Prostate gland (tissue), 2 donors: ENCODE measurements at regions not wholly inside any gene's neighbourhood (a gene's known extent, or its start where the extent isn't known, plus 50 kb on each side); places are given as distances from the start of the nearest gene placed in this dataset.

Source experiments
- DNase-seq: peaks from one replicate; pipeline ENCODE4 v3.0.0-alpha.2; 2019; ENCODE audit warnings: low spot score
- H3K27ac ChIP-seq, 2 donors: fragments of 200-600 bp; sonication (generic); 2 replicates each; pipeline ENCODE4 v1.5.1; 2017 to 2019
- H3K27me3 ChIP-seq: fragments of 200-600 bp; sonication (generic); replicated peaks from 2 replicates; pipeline ENCODE4 v1.5.1; 2019; ENCODE audit not compliant: insufficient read depth
- H3K36me3 ChIP-seq, 2 donors: fragments of 200-600 bp; sonication (generic); 1 replicate in 1 of 2; 2 replicates in 1 of 2; pipeline versions ENCODE4 v1.5.1 to v1.8.1; 2017 to 2019
- H3K4me1 ChIP-seq: fragments of 200-600 bp; sonication (generic); replicated peaks from 2 replicates; pipeline ENCODE4 v1.5.1; 2019
- H3K4me3 ChIP-seq, 2 donors: fragments of 200-600 bp; sonication (generic); 2 replicates each; pipeline ENCODE4 v1.5.1; 2017 to 2019
- H3K9me3 ChIP-seq: fragments of 200-600 bp; sonication (generic); 2 replicates; pipeline ENCODE4 v1.5.1; 2017
- CTCF ChIP-seq, 4 experiments: fragments of 200-600 bp in 2 of 4; fragments of 450-650 bp in 2 of 4; sonication (generic) in 2 of 4; IDR thresholded peaks; 1 replicate in 3 of 4; 2 replicates in 1 of 4; pipeline ENCODE4 v1.5.1; 2016 to 2019; ENCODE audit warnings: antibody characterized with exemption in 4 of 4, mild to moderate bottlenecking in 2 of 4, moderate library complexity in 2 of 4
- POLR2A ChIP-seq: fragments of 450-650 bp; IDR thresholded peaks from one replicate; pipeline ENCODE4 v1.6.1; 2016; ENCODE audit warnings: antibody characterized with exemption, mild to moderate bottlenecking
- POLR2AphosphoS5 ChIP-seq: sonication (generic); formaldehyde crosslinking; IDR thresholded peaks from one replicate; pipeline ENCODE4 v1.6.1; 2017; ENCODE audit warnings: antibody characterized with exemption
- WGBS: methylation state at CpG from one replicate; pipeline ENCODE4 v1.1.5; 2018; 5-methylcytosine and 5-hydroxymethylcytosine counted together
- intact Hi-C: fragments of 100-400 bp; cut with DNase I; formaldehyde crosslinking; loops from one replicate; pipeline ENCODE4 v1.14.2; 2022

GRCh38 chr4:28092610-28093009 is 1232.0 kb downstream of the STIM2 start:
- intact Hi-C loops: no loop called here
- H3K27me3 ChIP-seq: no peaks in the 10 kb centered on the region
- H3K9me3 ChIP-seq: no peaks in the 10 kb centered on the region
- 34% methylated on average over 1 of the region's 1 CpG for WGBS
- no peaks in the 10 kb centered on the region for H3K36me3 ChIP-seq
- no peak for TF ChIP-seq POLR2A
- no peak for TF ChIP-seq POLR2AphosphoS5
- no peak overlapping the region for H3K4me3 ChIP-seq
- no peak for DNase-seq
- no peak overlapping the region for H3K27ac ChIP-seq
- H3K4me1 ChIP-seq: no peaks in the 10 kb centered on the region

- WGBS: 49% methylated on average over 3 of the region's 3 CpGs
- no peak for DNase-seq
- intact Hi-C loops: no loop called here
- H3K36me3 ChIP-seq: no peaks in the 10 kb centered on the region
- no peak overlapping the region for H3K27ac ChIP-seq
- no peaks in the 10 kb centered on the region for H3K27me3 ChIP-seq
- no peak overlapping the region for H3K4me3 ChIP-seq
- no peaks in the 10 kb centered on the region for H3K4me1 ChIP-seq
- H3K9me3 ChIP-seq: no peaks in the 10 kb centered on the region
- TF ChIP-seq CTCF (IDR thresholded peaks at IDR 0.05) (no peak), POLR2A (no peak), POLR2AphosphoS5 (no peak)
Measured at GRCh38 chr4:28093071-28093470, 1232.4 kb downstream of the STIM2 start.

GRCh38 chr4:28101583-28101982 is 1240.9 kb downstream of the STIM2 start:
- 71% methylated on average over 2 of the region's 2 CpGs for WGBS

GRCh38 chr4:28105271-28105859 is 1244.7 kb downstream of the STIM2 start:
- H3K27ac ChIP-seq: no peak overlapping the region
- TF ChIP-seq POLR2A: no peak
- no peak for TF ChIP-seq POLR2AphosphoS5
- TF ChIP-seq CTCF (IDR thresholded peaks at IDR 0.05): no peak
- H3K36me3 ChIP-seq: no peaks in the 10 kb centered on the region
- DNase-seq: no peak
- WGBS: 75% methylated on average over 2 of the region's 2 CpGs
- H3K4me3 ChIP-seq: no peak overlapping the region
- no peaks in the 10 kb centered on the region for H3K4me1 ChIP-seq
- H3K27me3 ChIP-seq: no peaks in the 10 kb centered on the region
- intact Hi-C loops: no loop called here
- H3K9me3 ChIP-seq: no peaks in the 10 kb centered on the region

More at GRCh38 chr4:28101583-28101982, 1240.9 kb downstream of the STIM2 start:
- Histone ChIP-seq H3K4me1 (no peaks in the 10 kb centered on the region), H3K4me3 (no peak overlapping the region), H3K36me3 (no peaks in the 10 kb centered on the region), H3K27me3 (no peaks in the 10 kb centered on the region), H3K9me3 (no peaks in the 10 kb centered on the region), H3K27ac (no peak overlapping the region)
- TF ChIP-seq POLR2A (no peak), CTCF (IDR thresholded peaks at IDR 0.05) (no peak), POLR2AphosphoS5 (no peak)
- intact Hi-C loops: no loop called here
- DNase-seq: no peak

GRCh38 chr4:28106155-28106554 is 1245.5 kb downstream of the STIM2 start:
- no peak overlapping the region for H3K4me3 ChIP-seq
- intact Hi-C loops: no loop called here
- no peaks in the 10 kb centered on the region for H3K4me1 ChIP-seq
- H3K36me3 ChIP-seq: no peaks in the 10 kb centered on the region
- WGBS: 79% methylated on average over 1 of the region's 1 CpG
- TF ChIP-seq CTCF (IDR thresholded peaks at IDR 0.05) (no peak), POLR2AphosphoS5 (no peak), POLR2A (no peak)
- H3K27me3 ChIP-seq: no peaks in the 10 kb centered on the region
- no peaks in the 10 kb centered on the region for H3K9me3 ChIP-seq
- no peak for DNase-seq
- H3K27ac ChIP-seq: no peak overlapping the region
